ENCODE measurements at regions not wholly inside any gene's neighbourhood (a gene's known extent, or its start where the extent isn't known, plus 50 kb on each side); places are given as distances from the start of the nearest gene placed in this dataset.
A peak's percentile ranks its signal among the peaks of the same experiment; 100 is the strongest.
"Not testable (repeated sequence)": the region's sequence is repeated elsewhere in the genome, so short reads cannot be mapped to it uniquely, and the experiment has no call there.

GRCh38 chrX:109782994-109783700, 50.1 kb upstream of the ACSL4 start:
- DNase-seq (ENCODE audit: low read depth), result peak; percentile 15

GRCh38 chrX:109783701-109784079, 50.6 kb upstream of the ACSL4 start:
- peak; percentile 88 for DNase-seq (ENCODE audit: low read depth)

GRCh38 chrX:109785053-109785452, 52.0 kb upstream of the ACSL4 start:
- no peak for DNase-seq (ENCODE audit: low read depth)

- DNase-seq (ENCODE audit: low read depth), result not testable (repeated sequence)
These were observed 57.5 kb upstream of the ACSL4 start for GRCh38 chrX:109790511-109790910.

- peak; percentile 49 for DNase-seq (ENCODE audit: low read depth)
These were observed 60.1 kb upstream of the ACSL4 start for GRCh38 chrX:109793191-109793590.

- DNase-seq (ENCODE audit: low read depth), result no peak
These were observed 62.6 kb upstream of the ACSL4 start for GRCh38 chrX:109795682-109796081.

- DNase-seq (ENCODE audit: low read depth), result no peak
These were observed 64.4 kb upstream of the ACSL4 start for GRCh38 chrX:109797311-109797975.

GRCh38 chrX:109812236-109812635, 79.2 kb upstream of the ACSL4 start:
- DNase-seq (ENCODE audit: low read depth), result no peak

GRCh38 chrX:109813236-109813635, 80.2 kb upstream of the ACSL4 start:
- no peak for DNase-seq (ENCODE audit: low read depth)

- DNase-seq (ENCODE audit: low read depth), result no peak
These were observed 85.9 kb upstream of the ACSL4 start for GRCh38 chrX:109818976-109819375.

GRCh38 chrX:109822861-109823260, 89.8 kb upstream of the ACSL4 start:
- DNase-seq (ENCODE audit: low read depth), result no peak

- DNase-seq (ENCODE audit: low read depth), result peak; percentile 89
These were observed 94.1 kb upstream of the ACSL4 start for GRCh38 chrX:109826954-109827708.

GRCh38 chrX:109827772-109828171, 94.7 kb upstream of the ACSL4 start:
- DNase-seq (ENCODE audit: low read depth), result no peak

- DNase-seq (ENCODE audit: low read depth), result no peak
These were observed 97.2 kb upstream of the ACSL4 start for GRCh38 chrX:109830157-109830703.

- peak; percentile 97 for DNase-seq (ENCODE audit: low read depth)
These were observed 97.7 kb upstream of the ACSL4 start for GRCh38 chrX:109830704-109831206.

- no peak for DNase-seq (ENCODE audit: low read depth)
These were observed 98.4 kb upstream of the ACSL4 start for GRCh38 chrX:109831326-109831985.

GRCh38 chrX:109839694-109840567, 106.9 kb upstream of the ACSL4 start:
- DNase-seq (ENCODE audit: low read depth), result no peak

- peak; percentile 97 for DNase-seq (ENCODE audit: low read depth)
These were observed 107.5 kb upstream of the ACSL4 start for GRCh38 chrX:109840585-109840984.

- DNase-seq (ENCODE audit: low read depth), result no peak
These were observed 108.2 kb upstream of the ACSL4 start for GRCh38 chrX:109841257-109841656.

- no peak for DNase-seq (ENCODE audit: low read depth)
These were observed 109.0 kb upstream of the ACSL4 start for GRCh38 chrX:109841869-109842579.
